ENCODE measurements at regions not wholly inside any gene's neighbourhood (a gene's known extent, or its start where the extent isn't known, plus 50 kb on each side); places are given as distances from the start of the nearest gene placed in this dataset.

DNA sequence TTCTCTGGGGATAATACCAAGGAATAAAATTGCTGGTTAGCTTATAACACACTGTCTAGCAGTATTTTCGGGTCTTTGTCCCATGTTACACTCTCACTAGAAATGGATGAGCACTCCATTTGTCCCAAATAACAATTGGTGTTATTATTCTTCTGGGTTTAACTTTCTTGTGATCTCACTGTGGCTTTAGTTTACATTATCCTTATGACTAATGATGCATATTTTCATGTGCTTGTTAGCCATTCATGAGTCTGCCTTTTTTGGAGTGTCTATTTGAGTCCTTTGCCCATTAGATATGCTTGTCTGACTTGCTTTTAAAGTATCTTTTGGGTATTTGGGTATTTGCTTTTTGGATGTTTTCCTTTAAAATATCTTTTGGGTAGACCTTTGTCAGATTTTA is 372.9 kb upstream of the TENM3 start:
- TF ChIP-seq POLR2A (IDR thresholded peaks at IDR 0.05; ENCODE audit: low read length): no peak
- no peak for TF ChIP-seq GATA1 (IDR thresholded peaks at IDR 0.05; ENCODE audit: low read depth, low read length)

All from erythroblast (primary cell).